WI38 (cell line): ENCODE measurements at regions not wholly inside any gene's neighbourhood (a gene's known extent, or its start where the extent isn't known, plus 50 kb on each side); places are given as distances from the start of the nearest gene placed in this dataset.

Experiments used
- H3K4me3 ChIP-seq: 2 replicates; pipeline ENCODE4 v1.5.1; 2011; ENCODE audit warnings: low read depth, mild to moderate bottlenecking, control low read depth, low read length
- CTCF ChIP-seq: IDR thresholded peaks from 2 replicates; pipeline ENCODE4 v1.5.1; 2012; ENCODE audit warnings: low read depth, mild to moderate bottlenecking, control low read depth, low read length

- H3K4me3 ChIP-seq: no peak overlapping the region
- TF ChIP-seq CTCF: no peak
Observed at GRCh38 chr6:163764565-163764964, 350.0 kb downstream of the QKI start.

GRCh38 chr6:163761481-163761880, 347.0 kb downstream of the QKI start:
- H3K4me3 ChIP-seq: no peak overlapping the region
- no peak for TF ChIP-seq CTCF

GRCh38 chr6:163760860-163761259, 346.3 kb downstream of the QKI start:
- H3K4me3 ChIP-seq: no peak overlapping the region
- no peak for TF ChIP-seq CTCF

GRCh38 chr6:163759542-163759941, 345.0 kb downstream of the QKI start:
- TF ChIP-seq CTCF: no peak
- H3K4me3 ChIP-seq: no peak overlapping the region

GRCh38 chr6:163757520-163757919, 343.0 kb downstream of the QKI start:
- no peak for TF ChIP-seq CTCF
- no peak overlapping the region for H3K4me3 ChIP-seq

GRCh38 chr6:163756079-163756478, 341.6 kb downstream of the QKI start:
- H3K4me3 ChIP-seq: no peak overlapping the region
- no peak for TF ChIP-seq CTCF

GRCh38 chr6:163754866-163755265, 340.3 kb downstream of the QKI start:
- H3K4me3 ChIP-seq: no peak overlapping the region
- TF ChIP-seq CTCF: no peak

- no peak for TF ChIP-seq CTCF
- H3K4me3 ChIP-seq: no peak overlapping the region
Observed at GRCh38 chr6:163753430-163753829, 338.9 kb downstream of the QKI start.
